Panc1 (cell line): ENCODE measurements at regions not wholly inside any gene's neighbourhood (a gene's known extent, or its start where the extent isn't known, plus 50 kb on each side); places are given as distances from the start of the nearest gene placed in this dataset.

Experiments used
- ATAC-seq: fragments of 200-7000 bp; cut with Tn5 transposase; 2 replicates; pipeline ENCODE4 v1.9.1; 2020; ENCODE audit warnings: mild to moderate bottlenecking, moderate library complexity
- BruUV-seq: library from RNA; stranded (reverse); fragments of 400-500 nt; replicated peaks from 2 replicates; lab custom pipeline; 2021; lab: Mats Ljungman, UMichigan
- CTCF ChIA-PET: fragments of 300-600 bp; sonication (Branson Sonifier 250); formaldehyde crosslinking; loops from one replicate; lab custom pipeline; 2022; ENCODE audit warnings: antibody characterized with exemption; lab: Charles Lee
- POLR2A ChIA-PET: fragments of 300-600 bp; sonication (Branson Sonifier 250); formaldehyde crosslinking; loops from one replicate; lab custom pipeline; 2022; ENCODE audit warnings: antibody characterized with exemption; lab: Charles Lee
- DNase-seq: peaks from one replicate; pipeline ENCODE4 v3.0.0-alpha.2; 2010; ENCODE audit warnings: low read depth, low spot score
- H3K27ac ChIP-seq: 2 replicates; pipeline ENCODE4 v1.5.1; 2011; ENCODE audit warnings: mild to moderate bottlenecking, low read length, inconsistent platforms
- H3K27me3 ChIP-seq: fragments of 200-500 bp; sonication (Bioruptor generic); 2 replicates; pipeline ENCODE4 v1.6.0; 2014; ENCODE audit warnings: low read length, inconsistent platforms; ENCODE audit not compliant: control insufficient read depth, insufficient read depth
- H3K36me3 ChIP-seq: fragments of 200-500 bp; sonication (Bioruptor generic); 2 replicates; pipeline ENCODE4 v1.5.1; 2014; ENCODE audit warnings: inconsistent platforms, mild to moderate bottlenecking, low read length, moderate library complexity; ENCODE audit not compliant: control insufficient read depth, insufficient read depth
- H3K4me1 ChIP-seq: 2 replicates; pipeline ENCODE4 v1.5.1; 2011; ENCODE audit warnings: inconsistent platforms, mild to moderate bottlenecking, low read length, moderate library complexity; ENCODE audit not compliant: control insufficient read depth, insufficient read depth
- H3K4me3 ChIP-seq, 2 experiments: 2 replicates each; pipeline ENCODE4 v1.5.1; 2011 to 2012; ENCODE audit warnings: low read depth in 2 of 2, low read length in 2 of 2, mild to moderate bottlenecking in 2 of 2, inconsistent platforms in 1 of 2, moderate library complexity in 1 of 2
- H3K9me3 ChIP-seq: fragments of 200-500 bp; sonication (Bioruptor generic); 2 replicates; pipeline ENCODE4 v1.5.1; 2014; ENCODE audit warnings: low read depth, mild to moderate bottlenecking, inconsistent platforms, low read length, moderate library complexity; ENCODE audit not compliant: control insufficient read depth, insufficient read depth
- POLR2AphosphoS5 ChIP-seq: IDR thresholded peaks from 2 replicates; pipeline ENCODE4 v1.6.1; 2012; ENCODE audit warnings: mild to moderate bottlenecking, low read depth, low read length, moderate library complexity
- REST ChIP-seq, 2 experiments: IDR thresholded peaks; 2 replicates each; pipeline ENCODE4 v1.6.1; 2011 to 2012; ENCODE audit warnings: low read depth in 2 of 2, control low read depth in 1 of 2, low read length in 1 of 2, mild to moderate bottlenecking in 1 of 2, moderate library complexity in 1 of 2; ENCODE audit not compliant: insufficient read depth in 1 of 2
- SIN3A ChIP-seq: IDR thresholded peaks from 2 replicates; pipeline ENCODE4 v1.6.1; 2012; ENCODE audit warnings: low read depth, mild to moderate bottlenecking, low read length, moderate library complexity, borderline replicate concordance; ENCODE audit not compliant: insufficient read depth
- TCF7L2 ChIP-seq: IDR thresholded peaks from 2 replicates; pipeline ENCODE4 v1.6.1; 2011; ENCODE audit warnings: mild to moderate bottlenecking, low read depth, low read length, inconsistent platforms
- in situ Hi-C: cut with HindIII; loops from 2 replicates; pipeline ENCODE4 v1.10.0; 2016; ENCODE audit warnings: low sequenced_read_pairs, low pct_unique_long_range_greater_than_20kb
- intact Hi-C: fragments of 100-400 bp; cut with micrococcal nuclease; formaldehyde crosslinking; loops from one replicate; pipeline ENCODE4 v1.10.0; 2022; ENCODE audit not compliant: unreplicated experiment
- TF ChIP-seq, protein P1 (sequence below): fragments of 450-650 bp; IDR thresholded peaks from 2 replicates; pipeline ENCODE4 v1.5.1; 2017; ENCODE audit warnings: mild to moderate bottlenecking

- ATAC-seq (no peak), DNase-seq (no peak)
- Histone ChIP-seq H3K36me3 (no peaks in the 10 kb centered on the region), H3K4me3 (no peak overlapping the region), H3K27me3 (no peaks in the 10 kb centered on the region), H3K27ac (no peak overlapping the region), H3K4me1 (no peaks in the 10 kb centered on the region), H3K9me3 (no peaks in the 10 kb centered on the region)
- in situ Hi-C loops = no loop called here
- intact Hi-C loops = no loop called here
- ChIA-PET CTCF (no interaction called here), POLR2A (no interaction called here)
- no TSS peak for BruUV-seq
- no peak for TF ChIP-seq SIN3A
- TF ChIP-seq, protein P1, sequence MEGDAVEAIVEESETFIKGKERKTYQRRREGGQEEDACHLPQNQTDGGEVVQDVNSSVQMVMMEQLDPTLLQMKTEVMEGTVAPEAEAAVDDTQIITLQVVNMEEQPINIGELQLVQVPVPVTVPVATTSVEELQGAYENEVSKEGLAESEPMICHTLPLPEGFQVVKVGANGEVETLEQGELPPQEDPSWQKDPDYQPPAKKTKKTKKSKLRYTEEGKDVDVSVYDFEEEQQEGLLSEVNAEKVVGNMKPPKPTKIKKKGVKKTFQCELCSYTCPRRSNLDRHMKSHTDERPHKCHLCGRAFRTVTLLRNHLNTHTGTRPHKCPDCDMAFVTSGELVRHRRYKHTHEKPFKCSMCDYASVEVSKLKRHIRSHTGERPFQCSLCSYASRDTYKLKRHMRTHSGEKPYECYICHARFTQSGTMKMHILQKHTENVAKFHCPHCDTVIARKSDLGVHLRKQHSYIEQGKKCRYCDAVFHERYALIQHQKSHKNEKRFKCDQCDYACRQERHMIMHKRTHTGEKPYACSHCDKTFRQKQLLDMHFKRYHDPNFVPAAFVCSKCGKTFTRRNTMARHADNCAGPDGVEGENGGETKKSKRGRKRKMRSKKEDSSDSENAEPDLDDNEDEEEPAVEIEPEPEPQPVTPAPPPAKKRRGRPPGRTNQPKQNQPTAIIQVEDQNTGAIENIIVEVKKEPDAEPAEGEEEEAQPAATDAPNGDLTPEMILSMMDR = no peak
- no peak for TF ChIP-seq POLR2AphosphoS5
- no peak for TF ChIP-seq TCF7L2
- no peak for TF ChIP-seq REST (IDR thresholded peaks at IDR 0.05; ENCODE audit: insufficient read depth in 1 of 2, low read depth in 2 of 2, low read length in 1 of 2)
These were observed 318.1 kb upstream of the DAB2 start for GRCh38 chr5:39742916-39743315.

GRCh38 chr5:39740404-39740803 is 315.6 kb upstream of the DAB2 start:
- ChIA-PET CTCF (no interaction called here), POLR2A (no interaction called here)
- no peak for TF ChIP-seq SIN3A
- no peak for TF ChIP-seq TCF7L2
- TF ChIP-seq POLR2AphosphoS5 = no peak
- no peak for TF ChIP-seq REST (IDR thresholded peaks at IDR 0.05; ENCODE audit: insufficient read depth in 1 of 2, low read depth in 2 of 2, low read length in 1 of 2)
- TF ChIP-seq, protein P1 = no peak
- no peak overlapping the region for H3K4me3 ChIP-seq
- H3K4me1 ChIP-seq = no peaks in the 10 kb centered on the region
- no TSS peak for BruUV-seq
- in situ Hi-C loops (no loop called here), intact Hi-C loops (no loop called here)
- H3K36me3 ChIP-seq = no peaks in the 10 kb centered on the region
- no peaks in the 10 kb centered on the region for H3K9me3 ChIP-seq
- ATAC-seq (no peak), DNase-seq (no peak)
- H3K27me3 ChIP-seq = no peaks in the 10 kb centered on the region
- H3K27ac ChIP-seq = no peak overlapping the region
